RWPE1 (cell line): ENCODE measurements at regions not wholly inside any gene's neighbourhood (a gene's known extent, or its start where the extent isn't known, plus 50 kb on each side); places are given as distances from the start of the nearest gene placed in this dataset.

ENCODE experiments used
- CTCF ChIA-PET: fragments of 350-600 bp; sonication (Branson Sonifier 250); formaldehyde crosslinking; extraction: SDS; loops from one replicate; lab custom pipeline; 2021; lab: Yijun Ruan, JAX
- POLR2A ChIA-PET: fragments of 400-600 bp; formaldehyde crosslinking; extraction: SDS; loops from one replicate; lab custom pipeline; 2020; ENCODE audit warnings: antibody characterized with exemption; ENCODE audit not compliant: low non-redundant PET; lab: Yijun Ruan, JAX
- DNase-seq: peaks from one replicate; pipeline ENCODE4 v3.0.0; 2012; ENCODE audit warnings: low spot score
- H3K27ac ChIP-seq: fragments of 450-650 bp; 2 replicates; pipeline ENCODE4 v1.5.1; 2017
- TF ChIP-seq, protein P1 (sequence below): fragments of 450-650 bp; conservative IDR thresholded peaks from 2 replicates; pipeline ENCODE4 v1.5.1; 2017; ENCODE audit warnings: low read depth, mild to moderate bottlenecking

DNA sequence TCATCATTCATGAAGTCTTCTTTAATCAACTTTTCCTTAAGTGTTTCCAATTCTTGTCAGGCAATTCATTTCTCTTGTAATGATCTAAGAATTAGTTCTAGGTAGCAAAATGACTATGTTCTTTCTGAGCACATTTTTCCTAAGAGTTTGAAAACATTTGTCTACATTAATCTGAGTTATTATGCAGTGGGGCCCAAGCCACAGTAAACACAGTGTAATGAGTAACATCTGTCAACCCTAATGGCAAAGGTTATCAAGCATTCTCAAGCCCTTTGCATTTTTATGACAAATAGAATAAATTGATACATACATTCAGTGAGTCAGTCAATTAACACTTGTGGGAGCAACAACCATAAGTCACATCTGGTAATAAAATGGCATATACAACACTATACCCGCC lies 106.7 kb upstream of the ZC3H12C start:
- TF ChIP-seq, protein P1, sequence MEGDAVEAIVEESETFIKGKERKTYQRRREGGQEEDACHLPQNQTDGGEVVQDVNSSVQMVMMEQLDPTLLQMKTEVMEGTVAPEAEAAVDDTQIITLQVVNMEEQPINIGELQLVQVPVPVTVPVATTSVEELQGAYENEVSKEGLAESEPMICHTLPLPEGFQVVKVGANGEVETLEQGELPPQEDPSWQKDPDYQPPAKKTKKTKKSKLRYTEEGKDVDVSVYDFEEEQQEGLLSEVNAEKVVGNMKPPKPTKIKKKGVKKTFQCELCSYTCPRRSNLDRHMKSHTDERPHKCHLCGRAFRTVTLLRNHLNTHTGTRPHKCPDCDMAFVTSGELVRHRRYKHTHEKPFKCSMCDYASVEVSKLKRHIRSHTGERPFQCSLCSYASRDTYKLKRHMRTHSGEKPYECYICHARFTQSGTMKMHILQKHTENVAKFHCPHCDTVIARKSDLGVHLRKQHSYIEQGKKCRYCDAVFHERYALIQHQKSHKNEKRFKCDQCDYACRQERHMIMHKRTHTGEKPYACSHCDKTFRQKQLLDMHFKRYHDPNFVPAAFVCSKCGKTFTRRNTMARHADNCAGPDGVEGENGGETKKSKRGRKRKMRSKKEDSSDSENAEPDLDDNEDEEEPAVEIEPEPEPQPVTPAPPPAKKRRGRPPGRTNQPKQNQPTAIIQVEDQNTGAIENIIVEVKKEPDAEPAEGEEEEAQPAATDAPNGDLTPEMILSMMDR = no peak
- POLR2A ChIA-PET = no interaction called here
- DNase-seq = no peak
- CTCF ChIA-PET = no interaction called here
- H3K27ac ChIP-seq = no peak overlapping the region

DNA sequence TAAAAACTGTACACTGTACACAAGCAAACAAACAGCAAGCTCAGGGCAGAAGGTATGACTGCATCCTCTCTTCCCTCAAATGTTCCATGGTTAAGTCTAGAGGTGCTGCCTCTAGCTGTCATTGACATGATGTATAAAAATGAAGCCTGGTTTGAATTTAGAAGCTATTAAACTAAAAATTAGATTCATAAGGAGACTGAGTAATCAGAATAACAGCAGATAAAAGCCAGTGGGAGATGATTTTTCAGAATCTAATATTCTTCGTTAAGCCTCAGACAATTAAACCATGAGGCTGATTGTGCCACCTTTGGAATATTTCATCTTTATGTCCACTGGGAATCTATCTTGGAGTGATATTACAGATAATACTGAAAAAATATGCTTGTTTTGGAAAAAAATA lies 101.4 kb upstream of the ZC3H12C start:
- DNase-seq = no peak
- POLR2A ChIA-PET = no interaction called here
- H3K27ac ChIP-seq = no peak overlapping the region

DNA sequence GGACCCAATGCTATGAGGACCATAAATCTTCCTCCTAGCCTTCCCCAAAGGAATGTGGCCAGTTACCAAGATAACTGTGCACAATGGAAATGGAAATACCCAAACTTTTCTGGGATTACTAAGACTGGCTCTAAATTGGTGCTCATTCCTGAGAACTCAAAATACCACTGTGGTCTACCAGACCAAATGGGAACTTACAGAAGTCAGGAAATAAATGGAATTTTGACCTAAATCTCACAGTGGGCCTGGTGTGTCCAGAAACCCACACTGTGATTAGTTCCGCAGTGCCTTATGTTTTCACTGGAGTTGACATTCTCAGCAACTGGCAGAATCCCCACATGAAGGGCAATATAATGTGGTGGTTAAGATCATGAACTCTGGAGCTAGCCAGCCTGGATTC lies 99.4 kb upstream of the ZC3H12C start:
- H3K27ac ChIP-seq = no peak overlapping the region
- TF ChIP-seq, protein P1 = no peak
- ChIA-PET CTCF (interaction anchor here (1.3 kb wide), 1 partner anchor 9 kb away, joined by 3 read pairs; no protein-coding TSS in a partner anchor), POLR2A (no interaction called here)
- DNase-seq = no peak

More for the DNA sequence above, 101.4 kb upstream of the ZC3H12C start:
- TF ChIP-seq, protein P1 = no peak
- CTCF ChIA-PET = no interaction called here

DNA sequence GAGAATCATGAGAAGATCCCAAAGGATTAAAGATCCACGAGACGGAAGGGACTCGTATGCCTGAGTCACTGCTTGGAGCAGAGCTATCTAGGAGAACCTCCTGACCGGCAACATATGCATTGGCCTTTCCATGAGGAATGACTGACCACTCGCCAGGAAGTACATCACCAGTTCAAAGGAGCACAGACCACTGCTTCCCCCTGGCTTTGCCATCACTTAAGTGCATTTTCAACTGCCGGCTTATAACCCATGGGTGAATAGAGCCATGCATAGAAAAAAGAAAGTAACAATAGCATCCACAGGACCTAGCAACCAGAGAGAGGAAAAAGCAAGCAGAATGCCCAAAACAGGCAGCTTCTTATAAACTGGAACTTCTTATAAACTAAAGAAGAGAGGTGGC lies 98.3 kb upstream of the ZC3H12C start:
- POLR2A ChIA-PET = no interaction called here
- TF ChIP-seq, protein P1 = no peak
- CTCF ChIA-PET = interaction anchor here (0.5 kb wide), 1 partner anchor 1891 kb away, joined by 4 read pairs; no protein-coding TSS in a partner anchor
- no peak for DNase-seq
- H3K27ac ChIP-seq = no peak overlapping the region

DNA sequence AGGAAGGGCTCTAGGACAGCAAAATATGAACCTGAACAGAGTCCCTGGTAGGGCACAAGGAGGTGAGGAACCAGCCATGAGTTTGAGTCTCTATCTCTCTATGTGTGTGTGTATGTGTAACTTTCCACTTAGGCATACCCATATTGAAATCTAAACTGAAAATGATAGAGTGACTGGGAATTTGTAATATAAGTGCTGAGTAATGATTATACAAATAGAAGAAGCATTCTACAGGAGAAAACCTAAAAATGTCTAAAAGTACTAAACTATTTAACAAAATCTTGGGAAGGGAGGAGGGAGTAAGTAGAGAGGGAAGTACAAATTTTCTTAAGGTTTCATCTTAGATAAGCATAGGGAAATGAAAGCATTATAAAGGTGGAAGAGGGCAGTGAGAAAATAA lies 97.1 kb upstream of the ZC3H12C start:
- ChIA-PET POLR2A (no interaction called here), CTCF (no interaction called here)
- TF ChIP-seq, protein P1 = no peak
- H3K27ac ChIP-seq = no peak overlapping the region
- DNase-seq = no peak

DNA sequence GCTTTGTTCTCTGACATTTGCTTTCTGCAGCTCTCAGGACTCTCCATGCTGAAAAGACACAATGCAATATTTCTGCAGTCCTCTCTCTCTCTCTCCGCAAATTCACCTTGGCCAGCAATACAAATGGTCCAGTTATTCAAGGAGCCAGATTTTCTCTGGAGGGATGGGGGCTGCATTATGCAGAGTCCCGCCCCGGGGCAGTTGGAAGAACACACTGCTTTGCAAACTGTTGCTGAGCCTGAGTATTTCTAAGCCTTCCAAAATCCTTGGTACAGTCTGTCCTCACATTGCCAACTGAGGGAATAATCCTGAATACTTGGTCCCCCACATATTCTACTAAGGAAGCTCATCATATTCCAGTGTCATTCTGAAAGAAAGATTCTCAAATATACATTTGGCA lies 94.3 kb upstream of the ZC3H12C start:
- no peak overlapping the region for H3K27ac ChIP-seq
- CTCF ChIA-PET = interaction anchor here (0.5 to 0.6 kb wide), 2 partner anchors 112 to 269 kb away, joined by 3 read pairs; no protein-coding TSS in a partner anchor
- TF ChIP-seq, protein P1 = no peak
- no peak for DNase-seq
- POLR2A ChIA-PET = no interaction called here
